Gastrocnemius medialis (tissue), 4 donors: ENCODE measurements at regions not wholly inside any gene's neighbourhood (a gene's known extent, or its start where the extent isn't known, plus 50 kb on each side); places are given as distances from the start of the nearest gene placed in this dataset.

Experiments used
- CTCF ChIP-seq, 5 experiments: fragments of 450-650 bp in 3 of 5; fragments of 200-600 bp in 2 of 5; sonication (generic) in 2 of 5; IDR thresholded peaks in 4 of 5; conservative IDR thresholded peaks in 1 of 5; 1 replicate in 4 of 5; 2 replicates in 1 of 5; pipeline ENCODE4 v1.5.1; 2016 to 2019; ENCODE audit warnings: antibody characterized with exemption in 5 of 5, mild to moderate bottlenecking in 3 of 5, moderate library complexity in 3 of 5
- POLR2A ChIP-seq, 2 donors: fragments of 450-650 bp; IDR thresholded peaks; one replicate each; pipeline ENCODE4 v1.6.1; 2017; ENCODE audit warnings: antibody characterized with exemption in 2 of 2, mild to moderate bottlenecking in 2 of 2, moderate library complexity in 2 of 2

- TF ChIP-seq POLR2A (IDR thresholded peaks at IDR 0.05) (no peak), CTCF (IDR thresholded peaks at IDR 0.05 in 4 of 5, conservative IDR thresholded peaks at IDR 0.05 in 1 of 5) (no peak)
These were observed 76.8 kb upstream of the CARD11 start for GRCh38 chr7:3120513-3120912.
